NCI-H82 treated with DMSO at 0.1 percent for 48 hours (cell line): ENCODE measurements at regions not wholly inside any gene's neighbourhood (a gene's known extent, or its start where the extent isn't known, plus 50 kb on each side); places are given as distances from the start of the nearest gene placed in this dataset.

ENCODE experiments used
- DNase-seq: peaks from one replicate; lab custom pipeline; 2025; ENCODE audit not compliant: unreplicated experiment; lab: John Stamatoyannopoulos, UW

DNA sequence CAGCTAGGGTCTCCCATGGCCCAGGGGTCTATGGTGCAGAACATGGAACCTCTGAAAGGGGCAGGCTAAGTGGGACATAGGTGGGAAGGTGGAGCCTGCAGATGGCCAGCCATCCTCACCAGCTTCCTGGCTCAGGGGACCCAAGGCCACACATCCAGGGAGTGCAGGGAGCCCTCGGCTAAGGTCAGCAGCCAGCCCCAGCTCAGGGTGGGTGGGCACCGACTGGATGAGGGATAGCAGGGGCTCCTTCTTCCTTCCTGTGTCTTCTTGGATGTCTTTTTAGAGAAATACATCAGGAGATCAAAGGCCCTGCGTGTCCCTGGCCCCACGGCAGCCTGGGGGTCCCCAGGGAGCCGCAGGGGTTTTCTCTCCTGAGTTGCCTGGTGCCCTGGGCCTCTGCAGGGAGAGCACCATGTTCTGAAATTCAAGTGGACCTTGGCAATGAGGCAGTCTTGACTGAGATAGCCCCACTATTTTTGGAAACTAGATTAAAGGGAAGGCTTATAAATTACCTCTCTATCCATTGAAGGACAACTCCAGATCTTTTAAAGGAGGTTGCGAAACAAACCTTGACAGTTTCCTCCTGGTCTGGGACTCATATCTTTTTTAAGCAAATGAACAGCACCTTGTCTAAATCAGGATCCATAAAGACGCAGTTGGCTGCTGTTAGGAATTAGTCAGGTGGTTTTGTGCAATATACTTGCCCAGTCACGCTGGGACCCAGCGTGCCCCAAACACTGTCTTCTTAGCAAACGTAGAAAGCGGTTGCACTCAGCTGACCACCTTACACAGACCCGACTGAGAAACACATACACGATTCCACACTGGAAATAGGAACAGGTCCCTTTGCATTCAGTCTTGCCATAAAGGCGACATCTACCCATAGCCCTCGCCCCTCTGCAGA, 242.3 kb downstream of the TOMM20 start:
- DNase-seq = no peak

- DNase-seq = peak; percentile 91
These were observed 243.0 kb downstream of the TOMM20 start for GRCh38 chr1:234885601-234886000.

DNA sequence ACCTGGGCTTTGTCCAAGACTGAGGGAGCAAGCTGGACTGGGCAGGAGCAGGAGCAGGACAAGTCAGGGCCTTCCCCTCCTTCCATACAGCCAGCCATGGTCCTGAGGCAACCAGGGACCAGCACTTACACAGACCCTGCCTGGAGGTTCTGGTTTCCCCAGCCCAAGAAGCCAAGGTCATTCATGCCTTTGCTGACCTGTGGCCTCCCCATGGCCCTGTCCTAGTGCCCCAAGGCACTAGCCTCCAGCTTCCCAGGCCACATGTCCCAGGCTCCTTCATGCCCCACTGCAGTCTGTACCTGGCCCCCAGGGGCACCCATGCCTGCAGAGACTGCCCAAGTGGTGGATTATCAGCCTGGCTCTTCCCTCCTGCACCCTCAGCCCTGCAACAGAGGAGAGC, 243.9 kb downstream of the TOMM20 start:
- DNase-seq = no peak

- no peak for DNase-seq
These were observed 244.6 kb downstream of the TOMM20 start for GRCh38 chr1:234884006-234884405.

- DNase-seq = no peak
These were observed 245.7 kb downstream of the TOMM20 start for GRCh38 chr1:234882898-234883297.

DNA sequence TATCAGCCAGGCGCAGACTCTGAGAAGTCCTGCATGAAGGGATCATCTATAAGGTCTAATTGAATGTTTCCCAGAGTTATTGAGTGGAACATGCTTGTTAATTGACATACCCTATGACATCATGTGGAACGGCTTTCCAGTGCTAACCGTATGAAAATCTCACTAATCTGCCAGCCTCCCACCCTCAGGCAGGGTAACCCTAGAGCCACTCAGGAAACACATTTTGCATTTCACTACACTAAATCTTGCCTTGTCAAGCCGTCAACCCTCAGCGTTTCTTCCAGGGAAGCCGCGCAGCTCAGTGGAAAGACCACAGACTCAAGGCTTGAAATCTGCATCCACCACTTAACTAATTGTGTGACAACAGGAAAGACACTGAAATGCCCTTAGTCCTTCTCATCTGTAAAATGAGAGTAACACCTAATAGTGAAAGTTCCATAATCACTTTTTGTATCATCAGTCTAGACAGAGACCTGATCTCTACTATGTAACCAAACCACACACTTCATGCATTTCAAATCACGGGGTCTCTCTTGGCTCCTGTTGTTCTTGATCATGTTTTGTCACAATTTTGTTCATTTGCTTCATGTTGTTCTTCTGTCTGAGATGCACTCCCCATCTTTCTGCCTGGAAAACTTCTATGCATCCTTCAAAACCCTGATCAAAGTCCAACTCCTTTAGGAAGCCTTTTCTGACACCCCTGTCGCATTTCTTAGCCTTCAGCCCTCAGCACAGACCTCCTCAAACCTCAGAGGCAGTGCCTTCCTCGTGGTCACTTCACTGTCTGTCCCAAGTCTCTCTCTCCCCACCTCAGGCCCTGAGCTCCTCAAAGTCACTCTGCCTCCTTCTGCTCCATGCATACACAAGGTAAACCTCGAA, 246.5 kb downstream of the TOMM20 start:
- DNase-seq = no peak

- DNase-seq = no peak
These were observed 249.2 kb downstream of the TOMM20 start for GRCh38 chr1:234879147-234880080.

DNA sequence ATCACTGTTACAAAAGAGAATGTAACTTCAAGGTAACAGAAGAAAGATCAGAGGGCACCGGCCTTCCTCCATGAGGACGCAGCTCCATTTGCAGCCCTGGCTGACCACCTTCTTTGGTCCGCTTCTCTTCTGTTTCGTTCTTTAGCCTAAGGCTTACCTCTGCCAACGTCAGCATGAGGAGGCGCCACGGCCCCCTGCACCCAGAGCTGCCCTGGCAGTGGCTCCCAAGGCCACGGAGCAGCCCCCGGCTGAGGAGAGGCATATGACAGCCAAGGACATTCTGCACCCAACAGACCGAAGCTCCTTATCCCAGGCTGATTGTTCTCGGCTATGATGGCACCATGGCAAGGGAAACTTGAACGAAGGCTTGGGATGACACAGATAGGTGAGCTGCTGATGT, 250.3 kb downstream of the TOMM20 start:
- no peak for DNase-seq

DNA sequence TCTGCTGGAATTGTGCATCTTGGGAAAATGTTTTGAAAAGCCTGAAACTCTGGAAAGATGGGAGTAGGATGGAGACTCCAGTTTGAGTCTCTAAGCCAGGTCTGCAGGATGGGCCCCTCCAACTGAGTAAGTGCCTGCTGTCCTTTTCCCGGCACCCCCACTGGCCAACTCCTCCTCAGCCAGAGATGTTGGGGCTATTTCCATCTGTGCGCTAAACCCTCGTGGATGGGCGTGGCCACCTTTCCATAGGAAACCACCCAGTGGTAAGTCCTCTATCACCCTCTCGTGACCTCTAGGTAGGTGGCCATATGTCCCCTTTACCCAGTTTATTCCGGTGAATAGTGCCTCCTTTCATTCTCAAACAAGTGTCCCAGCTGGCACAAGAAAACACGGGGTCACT, 250.9 kb downstream of the TOMM20 start:
- no peak for DNase-seq

DNA sequence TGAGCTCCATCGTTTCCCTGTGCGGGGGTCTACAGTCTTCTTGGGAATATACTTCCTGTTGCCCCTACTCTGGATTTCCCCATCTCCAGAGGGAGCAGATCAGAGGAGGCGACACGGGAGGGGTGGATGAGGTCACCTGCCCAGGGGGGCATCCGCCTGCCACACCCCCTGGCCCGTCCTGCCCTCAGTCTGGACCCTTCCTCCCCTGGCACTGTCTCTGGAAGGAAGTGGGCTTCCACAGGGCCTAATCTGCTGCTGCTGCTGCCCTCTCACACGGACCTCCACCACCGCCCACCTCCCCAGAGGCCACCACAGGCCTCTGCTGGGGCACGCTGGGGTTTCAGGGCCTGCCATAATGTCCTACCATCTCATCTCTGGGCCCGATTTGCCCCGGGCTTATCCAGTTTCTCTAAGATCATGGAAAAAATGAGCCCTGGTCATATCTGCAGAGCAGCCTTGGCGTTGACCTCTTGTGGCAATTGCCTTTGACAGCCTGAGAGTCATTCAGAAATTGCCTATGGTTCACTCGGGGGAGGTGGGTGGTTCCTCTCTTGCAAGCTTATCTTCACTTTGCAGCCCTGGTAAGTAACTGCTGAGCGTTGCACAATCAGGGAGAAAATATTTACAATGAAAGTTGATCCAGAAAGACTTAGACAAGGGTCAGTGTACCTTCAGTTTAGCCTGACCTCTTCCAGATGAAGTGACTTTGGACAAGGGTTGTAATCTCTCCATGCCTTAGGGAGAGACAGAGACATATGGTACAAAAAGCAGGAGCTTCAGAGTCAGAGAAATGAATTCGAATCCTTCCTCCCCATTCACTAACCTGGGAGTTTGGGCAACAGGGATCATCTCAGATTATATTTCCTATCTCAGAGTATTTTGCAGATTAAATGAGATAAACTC, 252.4 kb downstream of the TOMM20 start:
- no peak for DNase-seq

GRCh38 chr1:234875328-234875952, 253.2 kb downstream of the TOMM20 start:
- DNase-seq = no peak

DNA sequence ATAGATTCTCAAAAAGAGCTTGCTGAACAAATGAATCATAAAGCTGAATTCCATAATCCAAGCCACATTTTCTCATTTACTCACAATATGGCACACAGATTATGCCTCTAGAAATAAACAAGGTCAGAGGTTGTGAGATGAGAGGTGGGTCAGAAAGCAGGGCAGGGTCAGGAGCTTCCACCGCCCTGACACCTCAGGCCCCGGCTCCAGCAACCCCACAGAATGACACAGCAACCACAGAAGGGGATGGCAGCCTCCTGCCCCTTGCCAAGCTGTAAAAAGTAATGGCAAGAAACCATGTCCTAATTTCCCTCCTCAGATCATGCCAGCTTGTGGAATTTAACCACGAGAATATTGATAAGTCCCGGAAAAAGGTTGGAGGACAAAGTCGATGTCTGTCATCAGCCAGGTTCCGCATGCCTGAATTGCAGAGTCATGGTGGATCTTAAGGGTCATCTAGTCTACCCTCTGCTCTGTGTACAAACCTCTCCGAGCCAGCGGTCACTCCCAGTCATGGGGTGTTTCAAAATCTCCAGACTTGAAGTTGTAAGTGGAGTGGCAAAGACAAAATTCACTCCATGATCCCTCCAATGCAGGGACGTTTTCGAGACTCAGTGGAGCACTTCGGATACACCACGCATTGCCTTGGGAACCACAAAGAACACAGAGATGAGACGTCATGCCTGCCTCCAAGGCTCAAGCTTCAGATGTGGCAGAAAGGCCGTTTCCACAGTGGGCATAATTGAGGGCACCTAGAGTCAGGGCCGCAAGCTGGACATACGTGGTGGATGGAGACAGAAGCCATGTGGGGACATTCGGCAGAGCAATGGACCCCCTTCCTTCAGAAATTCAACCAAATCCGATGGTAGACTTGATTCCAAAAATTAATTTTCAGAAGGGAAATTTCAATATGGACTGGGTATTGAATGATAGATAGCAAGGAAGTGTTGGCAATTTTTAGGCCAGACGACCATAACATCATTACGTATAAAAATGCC, 254.0 kb downstream of the TOMM20 start:
- DNase-seq = no peak

- peak; percentile 43 for DNase-seq
These were observed 256.8 kb downstream of the TOMM20 start for GRCh38 chr1:234871710-234872271.

GRCh38 chr1:234871039-234871709, 257.5 kb downstream of the TOMM20 start:
- DNase-seq = no peak

- peak; percentile 81 for DNase-seq
These were observed 258.3 kb downstream of the TOMM20 start for GRCh38 chr1:234870020-234870981.
